Liver (tissue), 8 donors: ENCODE measurements at regions not wholly inside any gene's neighbourhood (a gene's known extent, or its start where the extent isn't known, plus 50 kb on each side); places are given as distances from the start of the nearest gene placed in this dataset.

Experiments
- DNase-seq: peaks from one replicate; pipeline ENCODE4 v3.0.0-alpha.2; 2017; ENCODE audit warnings: low spot score
- H3K27ac ChIP-seq, 2 donors: one replicate each; pipeline ENCODE4 v1.7.0; 2013; ENCODE audit warnings: inconsistent platforms in 2 of 2, low read length in 2 of 2, control low read depth in 1 of 2, low read depth in 1 of 2, mild to moderate bottlenecking in 1 of 2
- H3K27me3 ChIP-seq, 4 donors: one replicate each; pipeline versions ENCODE4 v1.6.1 to v1.7.0; 2013; ENCODE audit warnings: low read length in 3 of 4, inconsistent platforms in 1 of 4, mild to moderate bottlenecking in 1 of 4, moderate library complexity in 1 of 4; ENCODE audit not compliant: control insufficient read depth in 4 of 4, insufficient read depth in 4 of 4
- H3K36me3 ChIP-seq, 4 donors: one replicate each; pipeline versions ENCODE4 v1.6.1 to v1.7.0; 2013; ENCODE audit warnings: low read length in 3 of 4, mild to moderate bottlenecking in 3 of 4, low read depth in 1 of 4, moderate library complexity in 1 of 4; ENCODE audit not compliant: control insufficient read depth in 4 of 4, insufficient read depth in 3 of 4
- H3K4me1 ChIP-seq, 4 donors: one replicate each; pipeline versions ENCODE4 v1.6.1 to v1.7.0; 2013; ENCODE audit warnings: low read length in 3 of 4, mild to moderate bottlenecking in 3 of 4, moderate library complexity in 1 of 4; ENCODE audit not compliant: control insufficient read depth in 4 of 4, insufficient read depth in 4 of 4
- H3K4me3 ChIP-seq, 3 donors: one replicate each; pipeline versions ENCODE4 v1.6.1 to v1.7.0; 2013; ENCODE audit warnings: low read length in 3 of 3, control low read depth in 1 of 3, low read depth in 1 of 3, mild to moderate bottlenecking in 1 of 3
- H3K9ac ChIP-seq, 2 donors: one replicate each; pipeline ENCODE4 v1.7.0; 2013; ENCODE audit warnings: low read length in 2 of 2, mild to moderate bottlenecking in 2 of 2, moderate library complexity in 2 of 2, control low read depth in 1 of 2, low read depth in 1 of 2
- H3K9me3 ChIP-seq, 4 donors: one replicate each; pipeline versions ENCODE4 v1.6.1 to v1.7.0; 2013; ENCODE audit warnings: low read length in 3 of 4; ENCODE audit not compliant: control insufficient read depth in 4 of 4
- EGR1 ChIP-seq, 2 donors: IDR thresholded peaks; 2 replicates each; pipeline ENCODE4 v1.6.1; 2016 to 2018; ENCODE audit warnings: antibody characterized with exemption in 2 of 2, low read depth in 2 of 2
- FOXA1 ChIP-seq: IDR thresholded peaks from 2 replicates; pipeline ENCODE4 v1.6.1; 2016; ENCODE audit warnings: antibody characterized with exemption
- FOXA2 ChIP-seq: IDR thresholded peaks from 2 replicates; pipeline ENCODE4 v1.6.1; 2016; ENCODE audit warnings: antibody characterized with exemption
- GABPA ChIP-seq, 2 donors: IDR thresholded peaks in 1 of 2; conservative IDR thresholded peaks in 1 of 2; 2 replicates each; pipeline ENCODE4 v1.6.1; 2016; ENCODE audit warnings: antibody characterized with exemption in 2 of 2, mild to moderate bottlenecking in 1 of 2, moderate library complexity in 1 of 2
- HNF4A ChIP-seq, 2 donors: conservative IDR thresholded peaks; 2 replicates each; pipeline ENCODE4 v1.6.1; 2016; ENCODE audit warnings: antibody characterized with exemption in 2 of 2, mild to moderate bottlenecking in 2 of 2
- HNF4G ChIP-seq: IDR thresholded peaks from 2 replicates; pipeline ENCODE4 v1.6.1; 2016; ENCODE audit warnings: antibody characterized with exemption
- JUND ChIP-seq, 2 donors: IDR thresholded peaks; 2 replicates each; pipeline ENCODE4 v1.6.1; 2016; ENCODE audit warnings: antibody characterized with exemption in 2 of 2
- NR2F2 ChIP-seq: IDR thresholded peaks from 2 replicates; pipeline ENCODE4 v1.6.1; 2016; ENCODE audit warnings: antibody characterized with exemption
- SP1 ChIP-seq: IDR thresholded peaks from 2 replicates; pipeline ENCODE4 v1.6.1; 2018; ENCODE audit warnings: antibody characterized with exemption, mild to moderate bottlenecking
- TAF1 ChIP-seq: conservative IDR thresholded peaks from 2 replicates; pipeline ENCODE4 v1.6.1; 2016; ENCODE audit warnings: antibody characterized with exemption, mild to moderate bottlenecking
- YY1 ChIP-seq: IDR thresholded peaks from 2 replicates; pipeline ENCODE4 v1.6.1; 2016; ENCODE audit warnings: antibody characterized with exemption, mild to moderate bottlenecking
- WGBS: extraction: QIAGEN DNeasy Blood & Tissue Kit; methylation state at CpG from one replicate; pipeline ENCODE4 v1.1.7; 2013; 5-methylcytosine and 5-hydroxymethylcytosine counted together
- TF ChIP-seq, protein P1 (sequence below): fragments of 150-350 bp; IDR thresholded peaks from 2 replicates; pipeline ENCODE4 v1.5.1; 2017; ENCODE audit warnings: improper control_type of control experiment, low read depth, low read length; ENCODE audit not compliant: missing input control
- TF ChIP-seq, protein P2 (sequence below): IDR thresholded peaks from 2 replicates; pipeline ENCODE4 v1.6.1; 2016; ENCODE audit warnings: antibody characterized with exemption
- TF ChIP-seq, protein P3 (sequence below): IDR thresholded peaks from 2 replicates; pipeline ENCODE4 v1.6.1; 2016; ENCODE audit warnings: antibody characterized with exemption
- TF ChIP-seq, protein P4 (sequence below): IDR thresholded peaks from 2 replicates; pipeline ENCODE4 v1.6.1; 2016; ENCODE audit warnings: antibody characterized with exemption, mild to moderate bottlenecking
- TF ChIP-seq, protein P5 (sequence below): IDR thresholded peaks from 2 replicates; pipeline ENCODE4 v1.6.1; 2016; ENCODE audit warnings: antibody characterized with exemption
- donor health status: healthy.
- donor health status: healthy.
- donor health status: healthy.
- donor health status: healthy.
- donor health status: healthy.

DNA sequence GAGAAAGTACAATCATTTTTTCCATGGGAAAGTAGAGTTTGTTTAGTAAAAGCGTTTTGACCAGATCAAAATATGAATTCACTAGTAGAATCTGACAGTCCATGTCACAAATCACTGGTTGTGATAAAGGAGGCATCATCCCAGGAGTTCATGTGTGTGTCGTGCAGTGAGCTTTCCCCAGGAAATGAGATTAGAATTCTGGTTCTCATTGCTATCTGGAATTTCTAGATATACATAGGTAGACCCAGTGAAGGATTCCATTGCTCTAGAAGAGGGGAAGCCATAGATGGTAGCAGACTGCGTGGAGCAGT lies 206.6 kb downstream of the NCK2 start:
- no peak overlapping the region for H3K27ac ChIP-seq
- TF ChIP-seq NR2F2 (no peak), FOXA1 (no peak), JUND (IDR thresholded peaks at IDR 0.05) (no peak)
- TF ChIP-seq, protein P1, sequence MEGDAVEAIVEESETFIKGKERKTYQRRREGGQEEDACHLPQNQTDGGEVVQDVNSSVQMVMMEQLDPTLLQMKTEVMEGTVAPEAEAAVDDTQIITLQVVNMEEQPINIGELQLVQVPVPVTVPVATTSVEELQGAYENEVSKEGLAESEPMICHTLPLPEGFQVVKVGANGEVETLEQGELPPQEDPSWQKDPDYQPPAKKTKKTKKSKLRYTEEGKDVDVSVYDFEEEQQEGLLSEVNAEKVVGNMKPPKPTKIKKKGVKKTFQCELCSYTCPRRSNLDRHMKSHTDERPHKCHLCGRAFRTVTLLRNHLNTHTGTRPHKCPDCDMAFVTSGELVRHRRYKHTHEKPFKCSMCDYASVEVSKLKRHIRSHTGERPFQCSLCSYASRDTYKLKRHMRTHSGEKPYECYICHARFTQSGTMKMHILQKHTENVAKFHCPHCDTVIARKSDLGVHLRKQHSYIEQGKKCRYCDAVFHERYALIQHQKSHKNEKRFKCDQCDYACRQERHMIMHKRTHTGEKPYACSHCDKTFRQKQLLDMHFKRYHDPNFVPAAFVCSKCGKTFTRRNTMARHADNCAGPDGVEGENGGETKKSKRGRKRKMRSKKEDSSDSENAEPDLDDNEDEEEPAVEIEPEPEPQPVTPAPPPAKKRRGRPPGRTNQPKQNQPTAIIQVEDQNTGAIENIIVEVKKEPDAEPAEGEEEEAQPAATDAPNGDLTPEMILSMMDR: no peak
- 78% methylated on average over 3 of the region's 3 CpGs for WGBS

DNA sequence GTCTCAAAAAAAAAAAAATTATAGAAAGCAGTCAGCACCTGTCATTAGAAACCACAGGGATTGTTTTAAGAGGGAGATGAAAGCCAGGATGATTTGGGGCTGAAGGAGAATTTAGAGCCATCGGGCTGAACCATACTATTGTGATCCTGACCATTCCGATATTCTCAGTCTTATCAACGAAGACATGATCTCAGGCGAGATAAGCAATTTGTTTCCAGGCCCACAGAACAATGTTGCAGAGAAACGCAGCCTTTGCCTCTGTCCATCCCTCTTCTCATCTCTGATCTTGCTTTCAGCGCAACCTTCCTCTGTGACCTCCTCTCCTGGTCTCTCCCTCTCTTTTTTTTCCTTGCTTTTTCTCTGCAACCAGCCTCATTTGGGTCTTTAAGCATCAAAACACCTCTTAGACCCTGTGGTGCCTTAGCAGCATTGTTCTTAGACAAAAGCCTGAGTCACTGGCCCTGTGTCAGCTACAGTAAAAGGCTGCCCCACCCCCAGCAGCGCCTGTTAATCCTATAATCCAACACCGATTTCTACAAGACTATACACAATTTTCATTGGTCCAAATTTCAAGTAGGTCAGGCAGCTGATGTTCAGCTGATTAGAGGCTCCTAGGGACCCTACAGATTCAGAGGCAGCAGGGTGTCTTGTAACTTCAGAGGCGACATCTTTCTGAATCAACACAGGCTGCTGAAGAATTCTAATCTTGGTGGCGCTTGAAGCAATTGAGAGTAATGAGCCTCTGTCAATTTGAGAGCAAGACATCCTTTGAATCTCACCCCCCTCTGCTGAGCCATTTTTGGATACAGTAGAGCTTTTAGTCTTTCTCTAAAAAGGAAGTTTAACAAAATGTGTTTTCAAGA lies 206.0 kb downstream of the NCK2 start:
- H3K4me3 ChIP-seq: no peak overlapping the region
- no peak overlapping the region for H3K9ac ChIP-seq
- H3K27ac ChIP-seq: no peak overlapping the region
- DNase-seq: no peak
- WGBS: 75% methylated on average over 10 of the region's 10 CpGs
- TF ChIP-seq HNF4G: no peak
- no peak for TF ChIP-seq GABPA (IDR thresholded peaks at IDR 0.05 in 1 of 2, conservative IDR thresholded peaks at IDR 0.05 in 1 of 2)
- no peak for TF ChIP-seq JUND (IDR thresholded peaks at IDR 0.05)
- no peak for TF ChIP-seq HNF4A (conservative IDR thresholded peaks at IDR 0.05)
- TF ChIP-seq TAF1: no peak
- H3K27me3 ChIP-seq: peaks cover 0 to 5% (median 0%) of the 10 kb centered on the region in 4 donors
- no peaks in the 10 kb centered on the region for H3K36me3 ChIP-seq
- no peaks in the 10 kb centered on the region for H3K4me1 ChIP-seq
- H3K9me3 ChIP-seq: no peaks in the 10 kb centered on the region

More for the DNA sequence above, 206.6 kb downstream of the NCK2 start:
- H3K36me3 ChIP-seq: no peaks in the 10 kb centered on the region
- no peak overlapping the region for H3K9ac ChIP-seq
- no peak overlapping the region for H3K4me3 ChIP-seq
- H3K9me3 ChIP-seq: no peaks in the 10 kb centered on the region
- H3K4me1 ChIP-seq: no peaks in the 10 kb centered on the region
- peaks cover 0 to 5% (median 0%) of the 10 kb centered on the region in 4 donors for H3K27me3 ChIP-seq
- no peak for DNase-seq

DNA sequence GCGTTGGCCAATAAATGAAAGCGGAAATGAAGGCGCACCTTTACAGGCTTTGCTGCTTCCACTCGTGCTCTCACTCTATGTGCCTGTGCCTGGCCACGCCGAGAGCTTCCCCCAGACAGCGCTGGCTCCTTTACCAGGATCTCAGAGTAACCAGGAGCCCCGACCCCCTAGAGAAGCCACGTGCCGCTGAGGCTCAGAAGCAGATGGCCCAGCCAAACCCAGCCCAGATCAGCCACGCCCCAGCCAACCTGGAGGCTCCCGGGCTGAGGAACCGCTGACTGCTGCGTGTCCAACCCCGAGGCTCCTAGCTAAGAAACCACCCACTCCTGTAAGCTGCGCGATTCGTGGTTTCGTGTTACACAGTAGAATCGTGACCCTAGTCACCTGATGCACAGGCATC lies 199.3 kb downstream of the NCK2 start:
- WGBS: 94% methylated on average over 20 of the region's 20 CpGs
- Histone ChIP-seq H3K27me3 (no peaks in the 10 kb centered on the region), H3K27ac (no peak overlapping the region), H3K4me1 (no peaks in the 10 kb centered on the region), H3K36me3 (no peaks in the 10 kb centered on the region), H3K4me3 (no peak overlapping the region), H3K9me3 (no peaks in the 10 kb centered on the region), H3K9ac (no peak overlapping the region)
- TF ChIP-seq EGR1 (IDR thresholded peaks at IDR 0.05; ENCODE audit: low read depth in 2 of 2) (no peak), NR2F2 (no peak), SP1 (no peak), HNF4A (conservative IDR thresholded peaks at IDR 0.05) (no peak), GABPA (IDR thresholded peaks at IDR 0.05 in 1 of 2, conservative IDR thresholded peaks at IDR 0.05 in 1 of 2) (no peak), FOXA2 (no peak), TAF1 (no peak), HNF4G (no peak), YY1 (no peak)
- TF ChIP-seq, protein P2, sequence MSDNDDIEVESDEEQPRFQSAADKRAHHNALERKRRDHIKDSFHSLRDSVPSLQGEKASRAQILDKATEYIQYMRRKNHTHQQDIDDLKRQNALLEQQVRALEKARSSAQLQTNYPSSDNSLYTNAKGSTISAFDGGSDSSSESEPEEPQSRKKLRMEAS: no peak
- TF ChIP-seq, protein P3, sequence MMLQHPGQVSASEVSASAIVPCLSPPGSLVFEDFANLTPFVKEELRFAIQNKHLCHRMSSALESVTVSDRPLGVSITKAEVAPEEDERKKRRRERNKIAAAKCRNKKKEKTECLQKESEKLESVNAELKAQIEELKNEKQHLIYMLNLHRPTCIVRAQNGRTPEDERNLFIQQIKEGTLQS: no peak
- TF ChIP-seq, protein P1: no peak
- TF ChIP-seq, protein P4, sequence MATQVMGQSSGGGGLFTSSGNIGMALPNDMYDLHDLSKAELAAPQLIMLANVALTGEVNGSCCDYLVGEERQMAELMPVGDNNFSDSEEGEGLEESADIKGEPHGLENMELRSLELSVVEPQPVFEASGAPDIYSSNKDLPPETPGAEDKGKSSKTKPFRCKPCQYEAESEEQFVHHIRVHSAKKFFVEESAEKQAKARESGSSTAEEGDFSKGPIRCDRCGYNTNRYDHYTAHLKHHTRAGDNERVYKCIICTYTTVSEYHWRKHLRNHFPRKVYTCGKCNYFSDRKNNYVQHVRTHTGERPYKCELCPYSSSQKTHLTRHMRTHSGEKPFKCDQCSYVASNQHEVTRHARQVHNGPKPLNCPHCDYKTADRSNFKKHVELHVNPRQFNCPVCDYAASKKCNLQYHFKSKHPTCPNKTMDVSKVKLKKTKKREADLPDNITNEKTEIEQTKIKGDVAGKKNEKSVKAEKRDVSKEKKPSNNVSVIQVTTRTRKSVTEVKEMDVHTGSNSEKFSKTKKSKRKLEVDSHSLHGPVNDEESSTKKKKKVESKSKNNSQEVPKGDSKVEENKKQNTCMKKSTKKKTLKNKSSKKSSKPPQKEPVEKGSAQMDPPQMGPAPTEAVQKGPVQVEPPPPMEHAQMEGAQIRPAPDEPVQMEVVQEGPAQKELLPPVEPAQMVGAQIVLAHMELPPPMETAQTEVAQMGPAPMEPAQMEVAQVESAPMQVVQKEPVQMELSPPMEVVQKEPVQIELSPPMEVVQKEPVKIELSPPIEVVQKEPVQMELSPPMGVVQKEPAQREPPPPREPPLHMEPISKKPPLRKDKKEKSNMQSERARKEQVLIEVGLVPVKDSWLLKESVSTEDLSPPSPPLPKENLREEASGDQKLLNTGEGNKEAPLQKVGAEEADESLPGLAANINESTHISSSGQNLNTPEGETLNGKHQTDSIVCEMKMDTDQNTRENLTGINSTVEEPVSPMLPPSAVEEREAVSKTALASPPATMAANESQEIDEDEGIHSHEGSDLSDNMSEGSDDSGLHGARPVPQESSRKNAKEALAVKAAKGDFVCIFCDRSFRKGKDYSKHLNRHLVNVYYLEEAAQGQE: no peak
- TF ChIP-seq, protein P5, sequence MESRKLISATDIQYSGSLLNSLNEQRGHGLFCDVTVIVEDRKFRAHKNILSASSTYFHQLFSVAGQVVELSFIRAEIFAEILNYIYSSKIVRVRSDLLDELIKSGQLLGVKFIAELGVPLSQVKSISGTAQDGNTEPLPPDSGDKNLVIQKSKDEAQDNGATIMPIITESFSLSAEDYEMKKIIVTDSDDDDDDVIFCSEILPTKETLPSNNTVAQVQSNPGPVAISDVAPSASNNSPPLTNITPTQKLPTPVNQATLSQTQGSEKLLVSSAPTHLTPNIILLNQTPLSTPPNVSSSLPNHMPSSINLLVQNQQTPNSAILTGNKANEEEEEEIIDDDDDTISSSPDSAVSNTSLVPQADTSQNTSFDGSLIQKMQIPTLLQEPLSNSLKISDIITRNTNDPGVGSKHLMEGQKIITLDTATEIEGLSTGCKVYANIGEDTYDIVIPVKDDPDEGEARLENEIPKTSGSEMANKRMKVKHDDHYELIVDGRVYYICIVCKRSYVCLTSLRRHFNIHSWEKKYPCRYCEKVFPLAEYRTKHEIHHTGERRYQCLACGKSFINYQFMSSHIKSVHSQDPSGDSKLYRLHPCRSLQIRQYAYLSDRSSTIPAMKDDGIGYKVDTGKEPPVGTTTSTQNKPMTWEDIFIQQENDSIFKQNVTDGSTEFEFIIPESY: no peak
- no peak for DNase-seq
